ENCODE measurements at regions not wholly inside any gene's neighbourhood (a gene's known extent, or its start where the extent isn't known, plus 50 kb on each side); places are given as distances from the start of the nearest gene placed in this dataset.
"Not testable (repeated sequence)": the region's sequence is repeated elsewhere in the genome, so short reads cannot be mapped to it uniquely, and the experiment has no call there.

GRCh38 chr6:150499882-150500312 is 99.8 kb upstream of the PLEKHG1 start:
- no peak for DNase-seq

GRCh38 chr6:150500568-150500967 is 99.1 kb upstream of the PLEKHG1 start:
- DNase-seq: not testable (repeated sequence)

- DNase-seq: no peak
Observed at GRCh38 chr6:150503041-150503440, 96.6 kb upstream of the PLEKHG1 start.

GRCh38 chr6:150503586-150504339 is 95.9 kb upstream of the PLEKHG1 start:
- DNase-seq: no peak

GRCh38 chr6:150507361-150507760 is 92.3 kb upstream of the PLEKHG1 start:
- DNase-seq: not testable (repeated sequence)

GRCh38 chr6:150510576-150510975 is 89.1 kb upstream of the PLEKHG1 start:
- no peak for DNase-seq

- DNase-seq: no peak
Observed at GRCh38 chr6:150511313-150511712, 88.4 kb upstream of the PLEKHG1 start.

- DNase-seq: no peak
Observed at GRCh38 chr6:150514806-150515380, 84.8 kb upstream of the PLEKHG1 start.

- DNase-seq: no peak
Observed at GRCh38 chr6:150516199-150516598, 83.5 kb upstream of the PLEKHG1 start.

- DNase-seq: peak; percentile 43
Observed at GRCh38 chr6:150517175-150517574, 82.5 kb upstream of the PLEKHG1 start.

- DNase-seq: no peak
Observed at GRCh38 chr6:150521482-150521881, 78.2 kb upstream of the PLEKHG1 start.

- DNase-seq: not testable (repeated sequence)
Observed at GRCh38 chr6:150523216-150523615, 76.5 kb upstream of the PLEKHG1 start.

- no peak for DNase-seq
Observed at GRCh38 chr6:150525300-150525699, 74.4 kb upstream of the PLEKHG1 start.

- no peak for DNase-seq
Observed at GRCh38 chr6:150527100-150527499, 72.6 kb upstream of the PLEKHG1 start.

GRCh38 chr6:150528648-150529285 is 70.9 kb upstream of the PLEKHG1 start:
- peak; percentile 33 for DNase-seq

- DNase-seq: no peak
Observed at GRCh38 chr6:150529646-150530045, 70.0 kb upstream of the PLEKHG1 start.

GRCh38 chr6:150531957-150532356 is 67.7 kb upstream of the PLEKHG1 start:
- no peak for DNase-seq

GRCh38 chr6:150534553-150534952 is 65.1 kb upstream of the PLEKHG1 start:
- no peak for DNase-seq

GRCh38 chr6:150535151-150535804 is 64.4 kb upstream of the PLEKHG1 start:
- no peak for DNase-seq

- DNase-seq: no peak
Observed at GRCh38 chr6:150535818-150536220, 63.9 kb upstream of the PLEKHG1 start.

- no peak for DNase-seq
Observed at GRCh38 chr6:150536835-150537234, 62.9 kb upstream of the PLEKHG1 start.

- DNase-seq: no peak
Observed at GRCh38 chr6:150537491-150537890, 62.2 kb upstream of the PLEKHG1 start.

GRCh38 chr6:150537893-150538292 is 61.8 kb upstream of the PLEKHG1 start:
- DNase-seq: no peak

- no peak for DNase-seq
Observed at GRCh38 chr6:150539111-150539510, 60.6 kb upstream of the PLEKHG1 start.

Measured in fibroblast of upper back skin (primary cell).